DMS79 treated with DMSO at 0.1 percent for 48 hours (cell line): ENCODE measurements at regions not wholly inside any gene's neighbourhood (a gene's known extent, or its start where the extent isn't known, plus 50 kb on each side); places are given as distances from the start of the nearest gene placed in this dataset.

Source experiments
- DNase-seq: peaks from one replicate; lab custom pipeline; 2025; lab: John Stamatoyannopoulos, UW

- DNase-seq: peak; percentile 88
Observed at GRCh38 chr1:30379684-30380624, 343.4 kb downstream of the MATN1 start.

GRCh38 chr1:30378991-30379581, 344.3 kb downstream of the MATN1 start:
- DNase-seq: peak; percentile 53

- no peak for DNase-seq
Observed at GRCh38 chr1:30378003-30378596, 345.3 kb downstream of the MATN1 start.

GRCh38 chr1:30377230-30378002, 346.0 kb downstream of the MATN1 start:
- no peak for DNase-seq

- no peak for DNase-seq
Observed at GRCh38 chr1:30376054-30376697, 347.2 kb downstream of the MATN1 start.

- no peak for DNase-seq
Observed at GRCh38 chr1:30375156-30375555, 348.2 kb downstream of the MATN1 start.

- DNase-seq: no peak
Observed at GRCh38 chr1:30374400-30375070, 348.9 kb downstream of the MATN1 start.

GRCh38 chr1:30373471-30374399, 349.6 kb downstream of the MATN1 start:
- DNase-seq: no peak

GRCh38 chr1:30372792-30373433, 350.5 kb downstream of the MATN1 start:
- DNase-seq: no peak

GRCh38 chr1:30371888-30372791, 351.2 kb downstream of the MATN1 start:
- no peak for DNase-seq

- DNase-seq: no peak
Observed at GRCh38 chr1:30371179-30371788, 352.1 kb downstream of the MATN1 start.

- no peak for DNase-seq
Observed at GRCh38 chr1:30368651-30369240, 354.6 kb downstream of the MATN1 start.

- DNase-seq: no peak
Observed at GRCh38 chr1:30366911-30367310, 356.5 kb downstream of the MATN1 start.

- no peak for DNase-seq
Observed at GRCh38 chr1:30366199-30366598, 357.2 kb downstream of the MATN1 start.

GRCh38 chr1:30365596-30365995, 357.8 kb downstream of the MATN1 start:
- DNase-seq: no peak

GRCh38 chr1:30363031-30363430, 360.4 kb downstream of the MATN1 start:
- DNase-seq: no peak

- DNase-seq: no peak
Observed at GRCh38 chr1:30362603-30362990, 360.8 kb downstream of the MATN1 start.
